HepG2 (cell line): ENCODE measurements at regions not wholly inside any gene's neighbourhood (a gene's known extent, or its start where the extent isn't known, plus 50 kb on each side); places are given as distances from the start of the nearest gene placed in this dataset.

ENCODE experiments used
- BHLHE40 ChIP-seq: IDR thresholded peaks from 2 replicates; pipeline ENCODE4 v1.6.1; 2011; ENCODE audit warnings: low read length, improper control_type of control experiment
- RFX5 ChIP-seq: IDR thresholded peaks from 2 replicates; pipeline ENCODE4 v1.6.1; 2011; ENCODE audit warnings: low read depth, low read length, improper control_type of control experiment
- SP140L ChIP-seq: sonication (generic); formaldehyde crosslinking; IDR thresholded peaks from 2 replicates; pipeline ENCODE4 v1.4.0; 2020; ENCODE audit warnings: missing genetic modification reagents, borderline replicate concordance
- ZKSCAN5 ChIP-seq: sonication (generic); formaldehyde crosslinking; IDR thresholded peaks from 2 replicates; pipeline ENCODE4 v1.5.1; 2020; ENCODE audit warnings: mild to moderate bottlenecking, missing genetic modification reagents
- ZNF777 ChIP-seq: sonication (generic); formaldehyde crosslinking; IDR thresholded peaks from 2 replicates; pipeline ENCODE4 v1.4.0; 2020; ENCODE audit warnings: missing genetic modification reagents
- TF ChIP-seq, protein P1 (sequence below), 2 experiments: fragments of 450-650 bp in 1 of 2; sonication (generic) in 1 of 2; formaldehyde crosslinking in 1 of 2; IDR thresholded peaks; 2 replicates each; pipeline versions ENCODE4 v1.6.1 to v1.8.0; 2016 to 2022; ENCODE audit warnings: antibody characterized with exemption in 1 of 2, mild to moderate bottlenecking in 1 of 2, missing genetic modification reagents in 1 of 2
- TF ChIP-seq, protein P2 (sequence below): sonication (generic); formaldehyde crosslinking; IDR thresholded peaks from 2 replicates; pipeline ENCODE4 v1.8.1; 2023; ENCODE audit warnings: mild to moderate bottlenecking, missing genetic modification reagents
- TF ChIP-seq, protein P3 (sequence below): sonication (generic); formaldehyde crosslinking; IDR thresholded peaks from 2 replicates; pipeline ENCODE4 v1.4.0; 2020; ENCODE audit warnings: missing genetic modification reagents

DNA sequence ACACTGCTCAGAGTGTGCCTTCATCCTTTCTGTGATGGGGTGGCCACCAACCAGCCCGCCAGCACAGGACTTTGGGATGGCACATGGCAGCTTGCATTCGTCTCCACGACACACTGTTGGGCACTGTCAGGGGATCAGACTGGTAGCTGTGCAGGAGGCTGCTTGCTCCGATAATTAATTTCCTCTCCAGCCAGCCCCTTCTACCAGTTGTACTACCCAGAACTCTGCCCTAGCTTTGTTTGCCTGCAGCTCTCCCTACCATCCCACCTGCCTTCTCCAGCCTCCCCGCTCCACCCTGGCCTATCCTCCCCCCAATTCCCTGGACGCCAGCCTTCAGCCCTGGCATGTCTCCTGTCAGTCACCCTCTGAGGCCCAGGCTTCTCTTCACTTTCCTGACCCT, 228.3 kb downstream of the TSHZ3 start:
- TF ChIP-seq ZNF777 (CRISPR knock-in tag), result no peak
- TF ChIP-seq ZKSCAN5 (CRISPR knock-in tag), result no peak
- TF ChIP-seq BHLHE40, result no peak
- TF ChIP-seq, protein P1, sequence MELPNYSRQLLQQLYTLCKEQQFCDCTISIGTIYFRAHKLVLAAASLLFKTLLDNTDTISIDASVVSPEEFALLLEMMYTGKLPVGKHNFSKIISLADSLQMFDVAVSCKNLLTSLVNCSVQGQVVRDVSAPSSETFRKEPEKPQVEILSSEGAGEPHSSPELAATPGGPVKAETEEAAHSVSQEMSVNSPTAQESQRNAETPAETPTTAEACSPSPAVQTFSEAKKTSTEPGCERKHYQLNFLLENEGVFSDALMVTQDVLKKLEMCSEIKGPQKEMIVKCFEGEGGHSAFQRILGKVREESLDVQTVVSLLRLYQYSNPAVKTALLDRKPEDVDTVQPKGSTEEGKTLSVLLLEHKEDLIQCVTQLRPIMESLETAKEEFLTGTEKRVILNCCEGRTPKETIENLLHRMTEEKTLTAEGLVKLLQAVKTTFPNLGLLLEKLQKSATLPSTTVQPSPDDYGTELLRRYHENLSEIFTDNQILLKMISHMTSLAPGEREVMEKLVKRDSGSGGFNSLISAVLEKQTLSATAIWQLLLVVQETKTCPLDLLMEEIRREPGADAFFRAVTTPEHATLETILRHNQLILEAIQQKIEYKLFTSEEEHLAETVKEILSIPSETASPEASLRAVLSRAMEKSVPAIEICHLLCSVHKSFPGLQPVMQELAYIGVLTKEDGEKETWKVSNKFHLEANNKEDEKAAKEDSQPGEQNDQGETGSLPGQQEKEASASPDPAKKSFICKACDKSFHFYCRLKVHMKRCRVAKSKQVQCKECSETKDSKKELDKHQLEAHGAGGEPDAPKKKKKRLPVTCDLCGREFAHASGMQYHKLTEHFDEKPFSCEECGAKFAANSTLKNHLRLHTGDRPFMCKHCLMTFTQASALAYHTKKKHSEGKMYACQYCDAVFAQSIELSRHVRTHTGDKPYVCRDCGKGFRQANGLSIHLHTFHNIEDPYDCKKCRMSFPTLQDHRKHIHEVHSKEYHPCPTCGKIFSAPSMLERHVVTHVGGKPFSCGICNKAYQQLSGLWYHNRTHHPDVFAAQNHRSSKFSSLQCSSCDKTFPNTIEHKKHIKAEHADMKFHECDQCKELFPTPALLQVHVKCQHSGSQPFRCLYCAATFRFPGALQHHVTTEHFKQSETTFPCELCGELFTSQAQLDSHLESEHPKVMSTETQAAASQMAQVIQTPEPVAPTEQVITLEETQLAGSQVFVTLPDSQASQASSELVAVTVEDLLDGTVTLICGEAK (IDR thresholded peaks at IDR 0.05), result no peak
- TF ChIP-seq, protein P1 (CRISPR knock-in tag; IDR thresholded peaks at IDR 0.05), result no peak
- TF ChIP-seq, protein P2, sequence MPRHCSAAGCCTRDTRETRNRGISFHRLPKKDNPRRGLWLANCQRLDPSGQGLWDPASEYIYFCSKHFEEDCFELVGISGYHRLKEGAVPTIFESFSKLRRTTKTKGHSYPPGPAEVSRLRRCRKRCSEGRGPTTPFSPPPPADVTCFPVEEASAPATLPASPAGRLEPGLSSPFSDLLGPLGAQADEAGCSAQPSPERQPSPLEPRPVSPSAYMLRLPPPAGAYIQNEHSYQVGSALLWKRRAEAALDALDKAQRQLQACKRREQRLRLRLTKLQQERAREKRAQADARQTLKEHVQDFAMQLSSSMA, result no peak
- no peak for TF ChIP-seq RFX5
- TF ChIP-seq, protein P3, sequence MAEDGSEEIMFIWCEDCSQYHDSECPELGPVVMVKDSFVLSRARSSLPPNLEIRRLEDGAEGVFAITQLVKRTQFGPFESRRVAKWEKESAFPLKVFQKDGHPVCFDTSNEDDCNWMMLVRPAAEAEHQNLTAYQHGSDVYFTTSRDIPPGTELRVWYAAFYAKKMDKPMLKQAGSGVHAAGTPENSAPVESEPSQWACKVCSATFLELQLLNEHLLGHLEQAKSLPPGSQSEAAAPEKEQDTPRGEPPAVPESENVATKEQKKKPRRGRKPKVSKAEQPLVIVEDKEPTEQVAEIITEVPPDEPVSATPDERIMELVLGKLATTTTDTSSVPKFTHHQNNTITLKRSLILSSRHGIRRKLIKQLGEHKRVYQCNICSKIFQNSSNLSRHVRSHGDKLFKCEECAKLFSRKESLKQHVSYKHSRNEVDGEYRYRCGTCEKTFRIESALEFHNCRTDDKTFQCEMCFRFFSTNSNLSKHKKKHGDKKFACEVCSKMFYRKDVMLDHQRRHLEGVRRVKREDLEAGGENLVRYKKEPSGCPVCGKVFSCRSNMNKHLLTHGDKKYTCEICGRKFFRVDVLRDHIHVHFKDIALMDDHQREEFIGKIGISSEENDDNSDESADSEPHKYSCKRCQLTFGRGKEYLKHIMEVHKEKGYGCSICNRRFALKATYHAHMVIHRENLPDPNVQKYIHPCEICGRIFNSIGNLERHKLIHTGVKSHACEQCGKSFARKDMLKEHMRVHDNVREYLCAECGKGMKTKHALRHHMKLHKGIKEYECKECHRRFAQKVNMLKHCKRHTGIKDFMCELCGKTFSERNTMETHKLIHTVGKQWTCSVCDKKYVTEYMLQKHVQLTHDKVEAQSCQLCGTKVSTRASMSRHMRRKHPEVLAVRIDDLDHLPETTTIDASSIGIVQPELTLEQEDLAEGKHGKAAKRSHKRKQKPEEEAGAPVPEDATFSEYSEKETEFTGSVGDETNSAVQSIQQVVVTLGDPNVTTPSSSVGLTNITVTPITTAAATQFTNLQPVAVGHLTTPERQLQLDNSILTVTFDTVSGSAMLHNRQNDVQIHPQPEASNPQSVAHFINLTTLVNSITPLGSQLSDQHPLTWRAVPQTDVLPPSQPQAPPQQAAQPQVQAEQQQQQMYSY, result no peak
- TF ChIP-seq SP140L, result no peak
